PC-9 (cell line): ENCODE measurements at regions not wholly inside any gene's neighbourhood (a gene's known extent, or its start where the extent isn't known, plus 50 kb on each side); places are given as distances from the start of the nearest gene placed in this dataset.

Experiments used
- BruUV-seq: library from RNA; stranded (reverse); fragments of 400-500 nt; replicated peaks from 2 replicates; lab custom pipeline; 2021; lab: Mats Ljungman, UMichigan
- CTCF ChIA-PET: fragments of 300-600 bp; sonication (Branson Sonifier 250); formaldehyde crosslinking; loops from one replicate; lab custom pipeline; 2022; ENCODE audit warnings: antibody characterized with exemption; lab: Charles Lee
- POLR2A ChIA-PET: fragments of 300-600 bp; sonication (Branson Sonifier 250); formaldehyde crosslinking; loops from one replicate; lab custom pipeline; 2022; ENCODE audit warnings: antibody characterized with exemption; ENCODE audit not compliant: unreplicated experiment; lab: Charles Lee
- DNase-seq, 2 experiments: peaks; one replicate each; pipeline versions ENCODE4 v3.0.0 to v3.0.0-alpha.2; 2015 to 2022; ENCODE audit warnings: mixed read lengths in 1 of 2
- H2AFZ ChIP-seq: fragments of 200-600 bp; sonication (generic); 2 replicates; pipeline ENCODE4 v1.8.1; 2017; ENCODE audit warnings: antibody characterized with exemption
- H3F3A ChIP-seq: fragments of 200-600 bp; sonication (generic); 2 replicates; pipeline ENCODE4 v1.8.1; 2017; ENCODE audit warnings: antibody characterized with exemption, mild to moderate bottlenecking, low read depth; ENCODE audit not compliant: insufficient read depth
- H3K27ac ChIP-seq: fragments of 200-600 bp; sonication (generic); 2 replicates; pipeline ENCODE4 v1.6.1; 2016; ENCODE audit warnings: mixed run types
- H3K27me3 ChIP-seq: fragments of 200-600 bp; sonication (generic); 2 replicates; pipeline ENCODE4 v1.6.1; 2016; ENCODE audit warnings: low read depth, mixed run types; ENCODE audit not compliant: insufficient read depth
- H3K36me3 ChIP-seq: fragments of 200-600 bp; sonication (generic); 2 replicates; pipeline ENCODE4 v1.6.1; 2016; ENCODE audit warnings: low read depth, mixed run types
- H3K4me1 ChIP-seq: fragments of 200-600 bp; sonication (generic); replicated peaks from 2 replicates; pipeline ENCODE4 v1.6.1; 2016; ENCODE audit warnings: mixed run types; ENCODE audit not compliant: insufficient read depth
- H3K4me2 ChIP-seq: fragments of 200-600 bp; sonication (generic); 2 replicates; pipeline ENCODE4 v1.6.1; 2017; ENCODE audit warnings: mixed run types
- H3K4me3 ChIP-seq: fragments of 200-600 bp; sonication (generic); 2 replicates; pipeline ENCODE4 v1.6.1; 2016; ENCODE audit warnings: mixed run types
- H3K79me2 ChIP-seq: fragments of 200-600 bp; sonication (generic); 2 replicates; pipeline ENCODE4 v1.6.1; 2017; ENCODE audit warnings: low read depth, mixed run types
- H3K9me2 ChIP-seq: fragments of 200-600 bp; sonication (generic); 2 replicates; pipeline ENCODE4 v1.8.1; 2017; ENCODE audit warnings: mild to moderate bottlenecking; ENCODE audit not compliant: insufficient read depth
- H3K9me3 ChIP-seq: fragments of 200-600 bp; sonication (generic); 2 replicates; pipeline ENCODE4 v1.8.1; 2016; ENCODE audit warnings: low read depth; ENCODE audit not compliant: insufficient read depth
- H4K20me1 ChIP-seq: fragments of 200-600 bp; sonication (generic); 2 replicates; pipeline ENCODE4 v1.8.1; 2017; ENCODE audit not compliant: insufficient read depth
- EZH2 ChIP-seq: fragments of 200-600 bp; sonication (generic); IDR thresholded peaks from 2 replicates; pipeline ENCODE4 v1.8.0; 2017; ENCODE audit warnings: antibody characterized with exemption, low read depth
- intact Hi-C: fragments of 100-400 bp; cut with micrococcal nuclease; formaldehyde crosslinking; loops from one replicate; pipeline ENCODE4 v1.10.0; 2022; ENCODE audit not compliant: unreplicated experiment
- TF ChIP-seq, protein P1 (sequence below): fragments of 200-600 bp; sonication (generic); conservative IDR thresholded peaks from 2 replicates; pipeline ENCODE4 v1.6.1; 2017; ENCODE audit warnings: mixed run types, antibody characterized with exemption, mild to moderate bottlenecking, moderate library complexity

DNA sequence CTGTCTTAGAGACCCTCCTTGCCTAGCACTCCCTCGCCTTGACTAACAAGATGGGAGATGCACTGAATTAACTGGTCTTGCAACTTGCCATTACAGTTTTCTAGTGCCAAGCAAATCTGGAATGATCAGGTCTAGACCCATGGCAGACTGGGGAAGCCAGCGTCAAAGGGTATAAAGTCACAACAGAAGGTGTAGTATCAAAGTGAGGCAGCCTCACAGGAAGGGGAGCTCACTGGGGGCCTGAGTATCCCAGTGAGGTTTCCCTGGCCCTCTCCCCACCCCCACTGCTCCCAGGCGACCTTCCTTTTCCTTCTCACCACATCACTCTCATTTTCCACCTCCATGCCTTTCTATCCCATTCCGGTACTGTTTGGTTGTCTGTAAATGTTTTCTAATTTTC, 83.5 kb upstream of the DOCK9 start:
- peaks cover 14% of the 10 kb centered on the region for H3F3A ChIP-seq
- DNase-seq, result no peak
- CTCF ChIA-PET, result interaction anchor here (0.7 kb wide), 1 partner anchor 83 kb away, joined by 4 read pairs; no protein-coding TSS in a partner anchor
- no peaks in the 10 kb centered on the region for H3K27me3 ChIP-seq
- H3K36me3 ChIP-seq, result peaks cover 24% of the 10 kb centered on the region
- peaks cover 21% of the 10 kb centered on the region for H3K9me3 ChIP-seq
- peaks cover 86% of the 10 kb centered on the region for H3K79me2 ChIP-seq
- H3K4me2 ChIP-seq, result no peak overlapping the region
- no peak for TF ChIP-seq EZH2
- TF ChIP-seq, protein P1, sequence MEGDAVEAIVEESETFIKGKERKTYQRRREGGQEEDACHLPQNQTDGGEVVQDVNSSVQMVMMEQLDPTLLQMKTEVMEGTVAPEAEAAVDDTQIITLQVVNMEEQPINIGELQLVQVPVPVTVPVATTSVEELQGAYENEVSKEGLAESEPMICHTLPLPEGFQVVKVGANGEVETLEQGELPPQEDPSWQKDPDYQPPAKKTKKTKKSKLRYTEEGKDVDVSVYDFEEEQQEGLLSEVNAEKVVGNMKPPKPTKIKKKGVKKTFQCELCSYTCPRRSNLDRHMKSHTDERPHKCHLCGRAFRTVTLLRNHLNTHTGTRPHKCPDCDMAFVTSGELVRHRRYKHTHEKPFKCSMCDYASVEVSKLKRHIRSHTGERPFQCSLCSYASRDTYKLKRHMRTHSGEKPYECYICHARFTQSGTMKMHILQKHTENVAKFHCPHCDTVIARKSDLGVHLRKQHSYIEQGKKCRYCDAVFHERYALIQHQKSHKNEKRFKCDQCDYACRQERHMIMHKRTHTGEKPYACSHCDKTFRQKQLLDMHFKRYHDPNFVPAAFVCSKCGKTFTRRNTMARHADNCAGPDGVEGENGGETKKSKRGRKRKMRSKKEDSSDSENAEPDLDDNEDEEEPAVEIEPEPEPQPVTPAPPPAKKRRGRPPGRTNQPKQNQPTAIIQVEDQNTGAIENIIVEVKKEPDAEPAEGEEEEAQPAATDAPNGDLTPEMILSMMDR, result no peak
- no peak overlapping the region for H3K4me3 ChIP-seq
- POLR2A ChIA-PET, result no interaction called here
- no TSS peak for BruUV-seq
- intact Hi-C loops, result no loop called here
- H2AFZ ChIP-seq, result no peak overlapping the region
- H3K9me2 ChIP-seq, result no peaks in the 10 kb centered on the region
- peaks cover 25% of the 10 kb centered on the region for H3K4me1 ChIP-seq
- H3K27ac ChIP-seq, result no peak overlapping the region
- no peaks in the 10 kb centered on the region for H4K20me1 ChIP-seq

DNA sequence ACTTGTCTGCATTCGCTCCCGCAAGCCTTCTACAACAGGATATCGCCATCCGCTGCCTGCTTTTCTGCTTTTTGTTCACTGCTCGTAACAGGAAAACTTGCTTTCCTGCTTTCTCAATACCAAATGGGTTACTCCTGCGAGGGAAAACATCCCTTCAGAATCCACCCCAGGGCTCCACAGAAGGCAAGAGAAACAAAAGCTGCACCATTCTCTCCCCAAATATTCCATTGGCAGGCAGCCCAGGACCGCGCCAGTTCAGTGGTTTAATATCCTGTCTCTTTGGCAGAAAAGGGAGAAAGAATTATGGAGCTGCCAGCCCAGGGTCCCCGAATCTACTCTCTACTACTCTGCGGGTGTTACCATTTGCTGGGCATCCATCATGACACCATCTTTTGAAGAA, 84.7 kb upstream of the DOCK9 start:
- ChIA-PET POLR2A (no interaction called here), CTCF (no interaction called here)
- DNase-seq, result no peak
- H3K9me3 ChIP-seq, result peaks cover 27% of the 10 kb centered on the region
- intact Hi-C loops, result no loop called here
- no peaks in the 10 kb centered on the region for H4K20me1 ChIP-seq
- H3K4me1 ChIP-seq, result peaks cover 17% of the 10 kb centered on the region
- no peaks in the 10 kb centered on the region for H3K27me3 ChIP-seq
- H3K27ac ChIP-seq, result no peak overlapping the region
- H3F3A ChIP-seq, result peaks cover 22% of the 10 kb centered on the region
- H3K79me2 ChIP-seq, result peaks cover 81% of the 10 kb centered on the region
- H3K4me3 ChIP-seq, result no peak overlapping the region
- no peak overlapping the region for H2AFZ ChIP-seq
- no peak overlapping the region for H3K4me2 ChIP-seq
- TF ChIP-seq EZH2, result no peak
- TF ChIP-seq, protein P1, result no peak
- peaks cover 28% of the 10 kb centered on the region for H3K36me3 ChIP-seq
- H3K9me2 ChIP-seq, result no peaks in the 10 kb centered on the region
- BruUV-seq, result no TSS peak

DNA sequence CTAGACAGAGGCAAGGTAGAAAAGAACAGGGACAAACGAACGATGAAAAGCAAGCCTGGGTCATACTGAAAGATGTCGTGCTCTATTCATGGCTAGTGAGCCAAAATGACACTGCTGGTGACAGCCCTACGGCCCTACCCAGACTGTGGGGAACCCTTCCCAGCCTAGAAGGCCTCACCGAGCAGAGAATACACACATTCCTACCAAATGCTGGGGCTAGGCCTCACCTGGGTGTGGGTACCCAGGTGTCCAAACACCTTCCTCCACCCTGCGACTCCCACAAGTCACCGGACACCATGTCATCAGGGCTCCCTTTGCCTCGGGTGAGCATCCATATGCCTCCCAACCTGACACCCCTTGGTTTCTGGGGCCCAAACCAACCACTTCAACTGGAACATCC, 85.3 kb upstream of the DOCK9 start:
- H3K4me3 ChIP-seq, result no peak overlapping the region
- H3K27ac ChIP-seq, result no peak overlapping the region
- no TSS peak for BruUV-seq
- H3F3A ChIP-seq, result peaks cover 22% of the 10 kb centered on the region
- no peaks in the 10 kb centered on the region for H3K27me3 ChIP-seq
- no peak overlapping the region for H3K4me2 ChIP-seq
- H3K36me3 ChIP-seq, result peaks cover 28% of the 10 kb centered on the region
- ChIA-PET POLR2A (no interaction called here), CTCF (no interaction called here)
- no peaks in the 10 kb centered on the region for H4K20me1 ChIP-seq
- H3K9me2 ChIP-seq, result no peaks in the 10 kb centered on the region
- H3K4me1 ChIP-seq, result peaks cover 17% of the 10 kb centered on the region
- no peak for TF ChIP-seq EZH2
- TF ChIP-seq, protein P1, result no peak
- no peak for DNase-seq
- intact Hi-C loops, result no loop called here
- no peak overlapping the region for H2AFZ ChIP-seq
- peaks cover 78% of the 10 kb centered on the region for H3K79me2 ChIP-seq
- H3K9me3 ChIP-seq, result peaks cover 27% of the 10 kb centered on the region
